CD14-positive monocyte (primary cell): ENCODE measurements at regions not wholly inside any gene's neighbourhood (a gene's known extent, or its start where the extent isn't known, plus 50 kb on each side); places are given as distances from the start of the nearest gene placed in this dataset.
A peak's percentile ranks its signal among the peaks of the same experiment; 100 is the strongest.

Experiments used
- DNase-seq, 3 donors: peaks; one replicate each; pipeline ENCODE4 v3.0.0-alpha.2; 2011 to 2022
- H2AFZ ChIP-seq: 2 replicates; pipeline ENCODE4 v1.6.0; 2012; ENCODE audit warnings: mild to moderate bottlenecking, low read depth, low read length, inconsistent platforms; ENCODE audit not compliant: insufficient read depth, poor library complexity, severe bottlenecking
- H3K27ac ChIP-seq, 2 donors: 1 replicate in 1 of 2; 2 replicates in 1 of 2; pipeline ENCODE4 v1.5.1; 2012 to 2013; ENCODE audit warnings: low read length in 2 of 2, control low read depth in 1 of 2, inconsistent platforms in 1 of 2, low read depth in 1 of 2, mild to moderate bottlenecking in 1 of 2
- H3K27me3 ChIP-seq, 2 donors: one replicate each; pipeline versions ENCODE4 v1.6.0 to v1.6.1; 2011 to 2013; ENCODE audit warnings: low read length in 2 of 2; ENCODE audit not compliant: control insufficient read depth in 2 of 2, insufficient read depth in 2 of 2
- H3K36me3 ChIP-seq, 2 donors: replicated peaks in 1 of 2; 1 replicate in 1 of 2; 2 replicates in 1 of 2; pipeline versions ENCODE4 v1.5.1 to v1.6.1; 2012 to 2013; ENCODE audit warnings: low read length in 2 of 2, control low read depth in 1 of 2, inconsistent platforms in 1 of 2, mild to moderate bottlenecking in 1 of 2; ENCODE audit not compliant: insufficient read depth in 2 of 2, control insufficient read depth in 1 of 2
- H3K4me1 ChIP-seq, 2 donors: 1 replicate in 1 of 2; 2 replicates in 1 of 2; pipeline versions ENCODE4 v1.5.1 to v1.6.1; 2012 to 2013; ENCODE audit warnings: low read length in 2 of 2, control low read depth in 1 of 2, inconsistent platforms in 1 of 2, mild to moderate bottlenecking in 1 of 2, moderate library complexity in 1 of 2; ENCODE audit not compliant: insufficient read depth in 2 of 2, control insufficient read depth in 1 of 2
- H3K4me2 ChIP-seq: replicated peaks from 2 replicates; pipeline ENCODE3; 2012; ENCODE audit warnings: low read length, moderate library complexity, mild to moderate bottlenecking; ENCODE audit not compliant: poor library complexity, severe bottlenecking; ENCODE audit errors: extremely low read depth
- H3K4me3 ChIP-seq, 3 experiments: fragments of 200-600 bp in 1 of 3; sonication (generic) in 1 of 3; replicated peaks in 1 of 3; 1 replicate in 2 of 3; 2 replicates in 1 of 3; pipeline ENCODE4 v1.5.1; 2011 to 2013; ENCODE audit warnings: low read length in 3 of 3, mild to moderate bottlenecking in 3 of 3, control low read depth in 2 of 3, low read depth in 2 of 3, inconsistent platforms in 1 of 3, moderate library complexity in 1 of 3
- H3K79me2 ChIP-seq: 2 replicates; pipeline ENCODE4 v1.6.0; 2012; ENCODE audit warnings: mild to moderate bottlenecking, control low read depth, inconsistent platforms, low read length, moderate library complexity; ENCODE audit not compliant: insufficient read depth
- H3K9ac ChIP-seq: 2 replicates; pipeline ENCODE4 v1.6.0; 2017; ENCODE audit warnings: low read length, mild to moderate bottlenecking; ENCODE audit not compliant: insufficient read depth, poor library complexity, severe bottlenecking
- H3K9me3 ChIP-seq, 2 donors: replicated peaks in 1 of 2; 1 replicate in 1 of 2; 2 replicates in 1 of 2; pipeline versions ENCODE4 v1.5.1 to v1.6.1; 2012 to 2013; ENCODE audit warnings: low read length in 2 of 2, control low read depth in 1 of 2; ENCODE audit not compliant: control insufficient read depth in 1 of 2, insufficient read depth in 1 of 2
- H4K20me1 ChIP-seq: 2 replicates; pipeline ENCODE4 v1.6.0; 2012; ENCODE audit warnings: mild to moderate bottlenecking, low read length, control low read depth, moderate library complexity; ENCODE audit not compliant: insufficient read depth
- H3K27ac Mint-ChIP-seq, 7 donors: one replicate each; pipeline ENCODE4 v1.8.0; 2020; ENCODE audit warnings: mild to moderate bottlenecking in 7 of 7, mixed read lengths in 7 of 7, moderate library complexity in 6 of 7, inconsistent platforms in 2 of 7
- H3K27me3 Mint-ChIP-seq, 3 donors: one replicate each; pipeline ENCODE4 v1.8.0; 2021 to 2022; ENCODE audit warnings: low read depth in 3 of 3, mild to moderate bottlenecking in 3 of 3, mixed read lengths in 3 of 3, moderate library complexity in 3 of 3, inconsistent platforms in 1 of 3
- H3K36me3 Mint-ChIP-seq, 2 donors: one replicate each; pipeline ENCODE4 v1.8.0; 2020; ENCODE audit warnings: mixed read lengths in 2 of 2, inconsistent platforms in 1 of 2, mild to moderate bottlenecking in 1 of 2
- H3K4me1 Mint-ChIP-seq: one replicate; pipeline ENCODE4 v1.8.0; 2020; ENCODE audit warnings: mild to moderate bottlenecking, mixed read lengths
- H3K4me3 Mint-ChIP-seq, 2 donors: one replicate each; pipeline ENCODE4 v1.8.0; 2020; ENCODE audit warnings: mild to moderate bottlenecking in 2 of 2, mixed read lengths in 2 of 2, moderate library complexity in 1 of 2
- H3K9me3 Mint-ChIP-seq, 7 donors: one replicate each; pipeline ENCODE4 v1.8.0; 2020 to 2022; ENCODE audit warnings: mixed read lengths in 7 of 7, mild to moderate bottlenecking in 6 of 7, moderate library complexity in 6 of 7, inconsistent platforms in 2 of 7
- CTCF ChIP-seq: fragments of 200-600 bp; IDR thresholded peaks from one replicate; pipeline ENCODE4 v1.8.0; 2022; ENCODE audit warnings: antibody characterized with exemption, mild to moderate bottlenecking
- WGBS: methylation state at CpG from one replicate; pipeline ENCODE4 v1.1.5; 2013; ENCODE audit warnings: missing lambda C conversion rate; ENCODE audit not compliant: insufficient coverage; 5-methylcytosine and 5-hydroxymethylcytosine counted together
- intact Hi-C, 2 donors: fragments of 100-400 bp; cut with micrococcal nuclease; formaldehyde crosslinking; loops; one replicate each; pipeline versions ENCODE4 v1.15.0 to v1.15.1; 2023

- H3K27ac Mint-ChIP-seq: peak overlapping the region in 1 of 7 donors; percentile 19
- intact Hi-C loops: no loop called here
- Histone ChIP-seq H3K27me3 (no peaks in the 10 kb centered on the region), H3K4me2 (no peak overlapping the region), H4K20me1 (no peaks in the 10 kb centered on the region), H3K9ac (no peak overlapping the region), H3K4me1 (peaks cover 0 to 6% of the 10 kb centered on the region in 2 donors), H3K9me3 (peaks cover 0 to 4% of the 10 kb centered on the region in 2 donors), H2AFZ (no peak overlapping the region), H3K36me3 (no peaks in the 10 kb centered on the region), H3K27ac (no peak overlapping the region), H3K4me3 (no peak overlapping the region), H3K79me2 (no peaks in the 10 kb centered on the region)
- no peaks in the 10 kb centered on the region for H3K36me3 Mint-ChIP-seq
- 67% methylated on average over 6 of the region's 7 CpGs for WGBS
- TF ChIP-seq CTCF: no peak
- peaks cover 0 to 13% (median 2%) of the 10 kb centered on the region in 7 donors for H3K9me3 Mint-ChIP-seq
- no peak for DNase-seq
- peaks cover 0 to 2% (median 0%) of the 10 kb centered on the region in 3 donors for H3K27me3 Mint-ChIP-seq
- H3K4me3 Mint-ChIP-seq: no peak overlapping the region
- peaks cover 16% of the 10 kb centered on the region for H3K4me1 Mint-ChIP-seq
Observed at GRCh38 chr10:1942478-1942877, 205.2 kb upstream of the ADARB2 start.

- Histone ChIP-seq H3K79me2 (no peaks in the 10 kb centered on the region), H3K4me1 (peaks cover 0 to 6% of the 10 kb centered on the region in 2 donors), H3K4me3 (peak overlapping the region in 1 of 3 experiments; percentile 28), H3K9ac (no peak overlapping the region), H2AFZ (peak overlapping the region; percentile 52), H3K36me3 (no peaks in the 10 kb centered on the region), H3K27ac (no peak overlapping the region), H3K27me3 (no peaks in the 10 kb centered on the region), H4K20me1 (no peaks in the 10 kb centered on the region), H3K9me3 (no peaks in the 10 kb centered on the region), H3K4me2 (peak overlapping the region; percentile 25)
- Mint-ChIP-seq H3K36me3 (no peaks in the 10 kb centered on the region), H3K27ac (peak overlapping the region in 2 of 7 donors; percentile 10 to 84), H3K4me3 (peak overlapping the region; percentile 53 to 66), H3K9me3 (peaks cover 0 to 9% (median 0%) of the 10 kb centered on the region in 7 donors), H3K4me1 (peaks cover 16% of the 10 kb centered on the region), H3K27me3 (no peaks in the 10 kb centered on the region)
- no peak for DNase-seq
- WGBS: 12% methylated on average over 17 of the region's 17 CpGs
- TF ChIP-seq CTCF: no peak
- intact Hi-C loops: no loop called here
Observed at GRCh38 chr10:1939016-1939415, 201.7 kb upstream of the ADARB2 start.
